ENCODE measurements at regions not wholly inside any gene's neighbourhood (a gene's known extent, or its start where the extent isn't known, plus 50 kb on each side); places are given as distances from the start of the nearest gene placed in this dataset.

DNA sequence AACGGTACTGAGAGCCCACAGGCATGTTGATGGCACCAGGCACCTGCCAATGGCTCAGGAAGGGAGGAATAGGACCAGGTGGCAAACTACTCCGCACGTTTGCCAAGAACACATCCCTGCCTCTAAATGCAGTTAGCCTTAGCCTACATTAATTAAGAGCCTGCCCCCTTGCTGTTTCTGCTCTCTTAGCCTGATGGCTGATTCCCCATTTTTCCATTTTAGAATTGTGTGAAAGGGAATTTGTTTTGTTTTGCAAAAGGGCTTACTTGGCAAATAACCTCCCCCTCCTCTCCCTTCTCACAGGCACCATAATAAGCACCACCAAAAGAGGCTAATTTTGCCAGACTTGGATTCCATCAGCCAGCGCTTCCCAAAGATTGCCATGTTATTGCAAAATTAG, 1203.2 kb downstream of the SORCS3 start:
- TF ChIP-seq, protein P1, sequence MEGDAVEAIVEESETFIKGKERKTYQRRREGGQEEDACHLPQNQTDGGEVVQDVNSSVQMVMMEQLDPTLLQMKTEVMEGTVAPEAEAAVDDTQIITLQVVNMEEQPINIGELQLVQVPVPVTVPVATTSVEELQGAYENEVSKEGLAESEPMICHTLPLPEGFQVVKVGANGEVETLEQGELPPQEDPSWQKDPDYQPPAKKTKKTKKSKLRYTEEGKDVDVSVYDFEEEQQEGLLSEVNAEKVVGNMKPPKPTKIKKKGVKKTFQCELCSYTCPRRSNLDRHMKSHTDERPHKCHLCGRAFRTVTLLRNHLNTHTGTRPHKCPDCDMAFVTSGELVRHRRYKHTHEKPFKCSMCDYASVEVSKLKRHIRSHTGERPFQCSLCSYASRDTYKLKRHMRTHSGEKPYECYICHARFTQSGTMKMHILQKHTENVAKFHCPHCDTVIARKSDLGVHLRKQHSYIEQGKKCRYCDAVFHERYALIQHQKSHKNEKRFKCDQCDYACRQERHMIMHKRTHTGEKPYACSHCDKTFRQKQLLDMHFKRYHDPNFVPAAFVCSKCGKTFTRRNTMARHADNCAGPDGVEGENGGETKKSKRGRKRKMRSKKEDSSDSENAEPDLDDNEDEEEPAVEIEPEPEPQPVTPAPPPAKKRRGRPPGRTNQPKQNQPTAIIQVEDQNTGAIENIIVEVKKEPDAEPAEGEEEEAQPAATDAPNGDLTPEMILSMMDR (IDR thresholded peaks at IDR 0.05), result no peak
- no peak for TF ChIP-seq POLR2A (IDR thresholded peaks at IDR 0.05)

Measured in lower leg skin (tissue), 3 donors.